T-helper 1 cell (primary cell): ENCODE measurements at regions not wholly inside any gene's neighbourhood (a gene's known extent, or its start where the extent isn't known, plus 50 kb on each side); places are given as distances from the start of the nearest gene placed in this dataset.
"Not testable (repeated sequence)": the region's sequence is repeated elsewhere in the genome, so short reads cannot be mapped to it uniquely, and the experiment has no call there.

Experiments
- DNase-seq, 5 donors: peaks; one replicate each; pipeline ENCODE4 v3.0.0-alpha.2; 2012 to 2020

GRCh38 chrY:11156846-11157245 is 1544.2 kb upstream of the USP9Y start:
- DNase-seq: not testable (repeated sequence)

- not testable (repeated sequence) for DNase-seq
Observed at GRCh38 chrY:11177033-11177432, 1524.0 kb upstream of the USP9Y start.

GRCh38 chrY:11201133-11201532 is 1499.9 kb upstream of the USP9Y start:
- DNase-seq: not testable (repeated sequence)

GRCh38 chrY:11214851-11215250 is 1486.2 kb upstream of the USP9Y start:
- DNase-seq: peak in 2 of 5 donors; percentile 8 to 34
